B cell (primary cell): ENCODE measurements at regions not wholly inside any gene's neighbourhood (a gene's known extent, or its start where the extent isn't known, plus 50 kb on each side); places are given as distances from the start of the nearest gene placed in this dataset.

Experiments
- ATAC-seq: fragments of 200-7000 bp; cut with Tn5 transposase; one replicate; pipeline ENCODE4 v1.10.0; 2021; ENCODE audit warnings: low read depth, mild to moderate bottlenecking, moderate number of reproducible peaks, moderate library complexity
- CTCF ChIA-PET: fragments of 350-600 bp; sonication (Branson Sonifier 250); formaldehyde crosslinking; loops from one replicate; lab custom pipeline; 2021; ENCODE audit warnings: antibody characterized with exemption, inconsistent platforms; lab: Charles Lee
- POLR2A ChIA-PET: fragments of 350-600 bp; sonication (Branson Sonifier 250); formaldehyde crosslinking; loops from one replicate; lab custom pipeline; 2021; ENCODE audit warnings: antibody characterized with exemption; lab: Charles Lee
- DNase-seq: peaks from one replicate; pipeline ENCODE4 v3.0.0; 2013
- H2AFZ ChIP-seq: 2 replicates; pipeline ENCODE4 v1.6.1; 2012; ENCODE audit warnings: mild to moderate bottlenecking, low read depth, low read length; ENCODE audit not compliant: insufficient read depth, poor library complexity, severe bottlenecking
- H3K27ac ChIP-seq, 2 donors: 1 replicate in 1 of 2; 2 replicates in 1 of 2; pipeline ENCODE4 v1.5.1; 2012 to 2013; ENCODE audit warnings: low read length in 2 of 2, mild to moderate bottlenecking in 2 of 2, moderate library complexity in 1 of 2
- H3K27me3 ChIP-seq, 4 experiments: fragments of 200-600 bp in 1 of 4; sonication (generic) in 1 of 4; replicated peaks in 1 of 4; 1 replicate in 2 of 4; 2 replicates in 2 of 4; pipeline versions ENCODE4 v1.6.1 to v1.7.0; 2013 to 2016; ENCODE audit warnings: low read length in 3 of 4, mild to moderate bottlenecking in 2 of 4, mixed read lengths in 1 of 4, moderate library complexity in 1 of 4; ENCODE audit not compliant: insufficient read depth in 4 of 4, control insufficient read depth in 3 of 4; ENCODE audit errors: control extremely low read depth in 1 of 4
- H3K36me3 ChIP-seq, 2 experiments: replicated peaks in 1 of 2; 1 replicate in 1 of 2; 2 replicates in 1 of 2; pipeline versions ENCODE4 v1.6.1 to v1.7.1; 2013; ENCODE audit warnings: low read length in 1 of 2; ENCODE audit not compliant: insufficient read depth in 2 of 2, control insufficient read depth in 1 of 2; ENCODE audit errors: control extremely low read depth in 1 of 2, extremely low read depth in 1 of 2
- H3K4me1 ChIP-seq, 2 donors: fragments of 200-600 bp in 1 of 2; sonication (generic) in 1 of 2; 1 replicate in 1 of 2; 2 replicates in 1 of 2; pipeline versions ENCODE4 v1.5.1 to v1.6.1; 2013 to 2017; ENCODE audit warnings: low read length in 2 of 2; ENCODE audit not compliant: control insufficient read depth in 2 of 2, insufficient read depth in 2 of 2
- H3K4me2 ChIP-seq: replicated peaks from 2 replicates; pipeline ENCODE3; 2012; ENCODE audit warnings: mild to moderate bottlenecking, low read depth, low read length; ENCODE audit not compliant: poor library complexity, severe bottlenecking
- H3K4me3 ChIP-seq, 5 experiments: fragments of 200-600 bp in 1 of 5; sonication (generic) in 1 of 5; 1 replicate in 3 of 5; 2 replicates in 2 of 5; pipeline versions ENCODE4 v1.5.1 to v1.7.0; 2011 to 2016; ENCODE audit warnings: low read length in 4 of 5, mild to moderate bottlenecking in 4 of 5, low read depth in 2 of 5, control low read depth in 1 of 5, moderate library complexity in 1 of 5; ENCODE audit not compliant: insufficient read depth in 1 of 5; ENCODE audit errors: control extremely low read depth in 1 of 5, extremely low read depth in 1 of 5
- H3K79me2 ChIP-seq: fragments of 200-600 bp; sonication (generic); one replicate; pipeline ENCODE4 v1.6.0; 2016; ENCODE audit warnings: low read length; ENCODE audit not compliant: control insufficient read depth, insufficient read depth
- H3K9ac ChIP-seq: fragments of 200-600 bp; sonication (generic); 2 replicates; pipeline ENCODE4 v1.6.1; 2017; ENCODE audit warnings: mild to moderate bottlenecking, low read length, moderate library complexity
- H3K9me3 ChIP-seq, 3 donors: one replicate each; pipeline versions ENCODE4 v1.6.1 to v1.7.1; 2013; ENCODE audit warnings: low read length in 2 of 3; ENCODE audit not compliant: control insufficient read depth in 2 of 3, insufficient read depth in 1 of 3; ENCODE audit errors: control extremely low read depth in 1 of 3
- H4K20me1 ChIP-seq: 2 replicates; pipeline ENCODE4 v1.6.0; 2012; ENCODE audit warnings: mild to moderate bottlenecking, low read length; ENCODE audit not compliant: insufficient read depth, control insufficient read depth, poor library complexity, severe bottlenecking
- H3K27ac Mint-ChIP-seq: one replicate; pipeline ENCODE4 v1.8.0; 2021; ENCODE audit warnings: mixed read lengths
- H3K27me3 Mint-ChIP-seq: one replicate; pipeline ENCODE4 v1.8.0; 2021; ENCODE audit warnings: mixed read lengths
- H3K4me1 Mint-ChIP-seq: one replicate; pipeline ENCODE4 v1.8.0; 2021; ENCODE audit warnings: mixed read lengths
- H3K4me3 Mint-ChIP-seq: one replicate; pipeline ENCODE4 v1.8.0; 2021; ENCODE audit warnings: mixed read lengths
- H3K9me3 Mint-ChIP-seq: one replicate; pipeline ENCODE4 v1.8.0; 2022; ENCODE audit warnings: mixed read lengths; ENCODE audit not compliant: insufficient read depth
- EZH2 ChIP-seq: IDR thresholded peaks from 2 replicates; pipeline ENCODE4 v1.6.1; 2012; ENCODE audit warnings: borderline replicate concordance, low read depth, mild to moderate bottlenecking, moderate library complexity, low read length; ENCODE audit not compliant: insufficient read depth, poor library complexity, severe bottlenecking
- WGBS: methylation state at CpG from one replicate; pipeline ENCODE4 v1.1.5; 2013; ENCODE audit warnings: missing lambda C conversion rate; ENCODE audit not compliant: insufficient coverage; 5-methylcytosine and 5-hydroxymethylcytosine counted together
- intact Hi-C: fragments of 100-400 bp; cut with micrococcal nuclease; formaldehyde crosslinking; loops from one replicate; pipeline ENCODE4 v1.10.0; 2022
- TF ChIP-seq, protein P1 (sequence below): fragments of 200-600 bp; IDR thresholded peaks from one replicate; pipeline ENCODE4 v1.8.0; 2022; ENCODE audit warnings: antibody characterized with exemption, mild to moderate bottlenecking

DNA sequence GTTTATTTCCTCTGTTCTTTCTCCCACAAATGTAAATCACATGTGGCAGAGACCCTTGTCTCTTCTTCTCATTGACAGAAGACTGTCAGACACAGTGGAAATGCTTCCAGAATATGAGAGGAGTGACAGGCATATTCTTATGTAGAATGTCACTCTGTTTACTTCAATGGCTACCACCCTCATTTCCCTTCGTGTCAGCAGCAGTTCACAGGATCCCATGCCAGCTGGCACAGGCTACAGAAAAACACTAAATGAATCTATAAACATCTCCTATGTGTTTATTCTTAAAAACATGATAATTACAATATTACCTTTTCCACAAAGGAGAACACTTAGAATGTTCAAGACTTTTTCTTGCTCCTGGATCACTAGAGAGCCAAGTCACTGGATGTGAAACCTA lies 183.8 kb upstream of the CNTN1 start:
- H2AFZ ChIP-seq: no peak overlapping the region
- no peak overlapping the region for H3K27ac ChIP-seq
- POLR2A ChIA-PET: no interaction called here
- no peaks in the 10 kb centered on the region for H3K4me1 Mint-ChIP-seq
- H3K27ac Mint-ChIP-seq: no peak overlapping the region
- CTCF ChIA-PET: no interaction called here
- no peaks in the 10 kb centered on the region for H3K27me3 ChIP-seq
- no peaks in the 10 kb centered on the region for H4K20me1 ChIP-seq
- DNase-seq (no peak), ATAC-seq (no peak)
- H3K27me3 Mint-ChIP-seq: peaks cover 8% of the 10 kb centered on the region
- no peaks in the 10 kb centered on the region for H3K9me3 Mint-ChIP-seq
- intact Hi-C loops: no loop called here
- no peaks in the 10 kb centered on the region for H3K9me3 ChIP-seq
- no peaks in the 10 kb centered on the region for H3K79me2 ChIP-seq
- no peak for TF ChIP-seq EZH2
- TF ChIP-seq, protein P1, sequence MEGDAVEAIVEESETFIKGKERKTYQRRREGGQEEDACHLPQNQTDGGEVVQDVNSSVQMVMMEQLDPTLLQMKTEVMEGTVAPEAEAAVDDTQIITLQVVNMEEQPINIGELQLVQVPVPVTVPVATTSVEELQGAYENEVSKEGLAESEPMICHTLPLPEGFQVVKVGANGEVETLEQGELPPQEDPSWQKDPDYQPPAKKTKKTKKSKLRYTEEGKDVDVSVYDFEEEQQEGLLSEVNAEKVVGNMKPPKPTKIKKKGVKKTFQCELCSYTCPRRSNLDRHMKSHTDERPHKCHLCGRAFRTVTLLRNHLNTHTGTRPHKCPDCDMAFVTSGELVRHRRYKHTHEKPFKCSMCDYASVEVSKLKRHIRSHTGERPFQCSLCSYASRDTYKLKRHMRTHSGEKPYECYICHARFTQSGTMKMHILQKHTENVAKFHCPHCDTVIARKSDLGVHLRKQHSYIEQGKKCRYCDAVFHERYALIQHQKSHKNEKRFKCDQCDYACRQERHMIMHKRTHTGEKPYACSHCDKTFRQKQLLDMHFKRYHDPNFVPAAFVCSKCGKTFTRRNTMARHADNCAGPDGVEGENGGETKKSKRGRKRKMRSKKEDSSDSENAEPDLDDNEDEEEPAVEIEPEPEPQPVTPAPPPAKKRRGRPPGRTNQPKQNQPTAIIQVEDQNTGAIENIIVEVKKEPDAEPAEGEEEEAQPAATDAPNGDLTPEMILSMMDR: no peak
- H3K36me3 ChIP-seq: no peaks in the 10 kb centered on the region
- H3K4me3 Mint-ChIP-seq: no peak overlapping the region
- H3K4me1 ChIP-seq: no peaks in the 10 kb centered on the region
- no peak overlapping the region for H3K4me2 ChIP-seq
- WGBS: no CpG with 5 or more reads among the region's 1 CpG
- no peak overlapping the region for H3K9ac ChIP-seq
- no peak overlapping the region for H3K4me3 ChIP-seq

DNA sequence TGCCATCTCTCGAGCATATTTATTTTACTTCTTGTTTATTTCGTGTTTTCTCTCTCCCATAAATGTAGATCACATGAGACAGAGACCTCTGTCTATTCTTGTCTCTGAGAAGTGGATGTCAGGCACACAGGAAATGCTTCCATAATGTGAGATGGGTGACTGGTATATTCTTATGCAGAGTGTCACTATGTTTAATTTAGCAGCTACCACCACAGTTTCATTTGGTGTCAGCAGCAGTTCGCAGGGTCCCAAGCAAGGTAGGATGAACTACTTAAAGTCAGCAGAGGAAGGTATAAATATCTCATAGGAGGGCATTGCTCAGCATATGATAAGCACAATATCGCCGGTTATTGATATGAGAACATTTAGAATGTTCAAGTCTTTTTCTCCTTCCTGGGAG lies 180.9 kb upstream of the CNTN1 start:
- Histone ChIP-seq H2AFZ (no peak overlapping the region), H3K36me3 (no peaks in the 10 kb centered on the region), H3K4me1 (no peaks in the 10 kb centered on the region), H3K27me3 (no peaks in the 10 kb centered on the region), H3K4me2 (no peak overlapping the region), H3K9ac (no peak overlapping the region), H3K9me3 (no peaks in the 10 kb centered on the region), H3K4me3 (no peak overlapping the region), H4K20me1 (no peaks in the 10 kb centered on the region), H3K27ac (no peak overlapping the region), H3K79me2 (no peaks in the 10 kb centered on the region)
- TF ChIP-seq EZH2: no peak
- TF ChIP-seq, protein P1: no peak
- Mint-ChIP-seq H3K4me3 (no peak overlapping the region), H3K27ac (no peak overlapping the region), H3K27me3 (peaks cover 12% of the 10 kb centered on the region), H3K9me3 (no peaks in the 10 kb centered on the region), H3K4me1 (no peaks in the 10 kb centered on the region)
- ChIA-PET CTCF (no interaction called here), POLR2A (no interaction called here)
- ATAC-seq: no peak
- no CpG with 5 or more reads among the region's 5 CpGs for WGBS
- no peak for DNase-seq
- intact Hi-C loops: no loop called here
